Stimulated activated CD8-positive, alpha-beta memory T cell treated with anti-CD3 and anti-CD28 coated beads, Interleukin-15, amount 100 ng/mL, for 48 hours (primary cell): ENCODE measurements at regions not wholly inside any gene's neighbourhood (a gene's known extent, or its start where the extent isn't known, plus 50 kb on each side); places are given as distances from the start of the nearest gene placed in this dataset.

Experiments used
- DNase-seq, 2 donors: peaks; one replicate each; pipeline ENCODE4 v3.0.0-alpha.2; 2020; ENCODE audit warnings: low read depth in 2 of 2

- DNase-seq = no peak
Measured at GRCh38 chr2:121966663-121967062, 211.2 kb downstream of the TSN start.

GRCh38 chr2:121969166-121969565 lies 213.7 kb downstream of the TSN start:
- DNase-seq = no peak

GRCh38 chr2:121969766-121970639 lies 214.6 kb downstream of the TSN start:
- DNase-seq = no peak

GRCh38 chr2:121972203-121972602 lies 216.8 kb downstream of the TSN start:
- DNase-seq = no peak

- DNase-seq = peak in 1 of 2 donors; percentile 19
Measured at GRCh38 chr2:121974897-121975661, 219.6 kb downstream of the TSN start.

- no peak for DNase-seq
Measured at GRCh38 chr2:121976926-121977325, 221.5 kb downstream of the TSN start.

GRCh38 chr2:121977326-121977725 lies 221.9 kb downstream of the TSN start:
- no peak for DNase-seq

GRCh38 chr2:121992700-121993099 lies 237.2 kb downstream of the TSN start:
- no peak for DNase-seq

GRCh38 chr2:121993682-121994081 lies 238.2 kb downstream of the TSN start:
- no peak for DNase-seq

GRCh38 chr2:121994238-121995206 lies 239.1 kb downstream of the TSN start:
- no peak for DNase-seq

GRCh38 chr2:121998751-121999150 lies 243.3 kb downstream of the TSN start:
- DNase-seq = no peak

GRCh38 chr2:121999264-121999663 lies 243.8 kb downstream of the TSN start:
- no peak for DNase-seq

- no peak for DNase-seq
Measured at GRCh38 chr2:122000556-122001340, 245.3 kb downstream of the TSN start.

GRCh38 chr2:122001441-122001874 lies 246.0 kb downstream of the TSN start:
- no peak for DNase-seq

GRCh38 chr2:122003196-122003940 lies 247.9 kb downstream of the TSN start:
- no peak for DNase-seq

GRCh38 chr2:122007126-122007525 lies 251.7 kb downstream of the TSN start:
- no peak for DNase-seq

- no peak for DNase-seq
Measured at GRCh38 chr2:122007577-122007976, 252.1 kb downstream of the TSN start.

GRCh38 chr2:122009561-122009960 lies 254.1 kb downstream of the TSN start:
- DNase-seq = no peak

GRCh38 chr2:122011493-122012270 lies 256.2 kb downstream of the TSN start:
- DNase-seq = no peak
